AG04450 (cell line): ENCODE measurements at regions not wholly inside any gene's neighbourhood (a gene's known extent, or its start where the extent isn't known, plus 50 kb on each side); places are given as distances from the start of the nearest gene placed in this dataset.
"Not testable (repeated sequence)": the region's sequence is repeated elsewhere in the genome, so short reads cannot be mapped to it uniquely, and the experiment has no call there.

ENCODE experiments used
- CTCF ChIA-PET: fragments of 300-600, 350-600 bp; formaldehyde crosslinking; extraction: SDS; loops from one replicate; lab custom pipeline; 2022; ENCODE audit warnings: antibody characterized with exemption, inconsistent platforms; lab: Charles Lee
- POLR2A ChIA-PET: fragments of 350-600 bp; formaldehyde crosslinking; extraction: SDS; loops from one replicate; lab custom pipeline; 2021; ENCODE audit warnings: antibody characterized with exemption, inconsistent platforms; lab: Yijun Ruan, JAX
- DNase-seq: peaks from one replicate; pipeline ENCODE4 v3.0.0-alpha.2; 2011; ENCODE audit warnings: low read depth, low spot score
- H3K27ac ChIP-seq: one replicate; pipeline ENCODE4 v1.5.1; 2012; ENCODE audit warnings: low read depth, low read length, control low read depth
- H3K27me3 ChIP-seq: one replicate; pipeline ENCODE4 v1.6.0; 2012; ENCODE audit warnings: low read length; ENCODE audit not compliant: control insufficient read depth, insufficient read depth
- H3K4me3 ChIP-seq: 2 replicates; pipeline ENCODE4 v1.5.1; 2011; ENCODE audit warnings: mild to moderate bottlenecking, low read depth, low read length, control low read depth
- H3K9me3 ChIP-seq: 2 replicates; pipeline ENCODE4 v1.5.1; 2012; ENCODE audit warnings: low read length; ENCODE audit not compliant: control insufficient read depth, insufficient read depth
- CTCF ChIP-seq: IDR thresholded peaks from 2 replicates; pipeline ENCODE4 v1.5.1; 2011; ENCODE audit warnings: low read depth, low read length, control low read depth, inconsistent platforms

DNA sequence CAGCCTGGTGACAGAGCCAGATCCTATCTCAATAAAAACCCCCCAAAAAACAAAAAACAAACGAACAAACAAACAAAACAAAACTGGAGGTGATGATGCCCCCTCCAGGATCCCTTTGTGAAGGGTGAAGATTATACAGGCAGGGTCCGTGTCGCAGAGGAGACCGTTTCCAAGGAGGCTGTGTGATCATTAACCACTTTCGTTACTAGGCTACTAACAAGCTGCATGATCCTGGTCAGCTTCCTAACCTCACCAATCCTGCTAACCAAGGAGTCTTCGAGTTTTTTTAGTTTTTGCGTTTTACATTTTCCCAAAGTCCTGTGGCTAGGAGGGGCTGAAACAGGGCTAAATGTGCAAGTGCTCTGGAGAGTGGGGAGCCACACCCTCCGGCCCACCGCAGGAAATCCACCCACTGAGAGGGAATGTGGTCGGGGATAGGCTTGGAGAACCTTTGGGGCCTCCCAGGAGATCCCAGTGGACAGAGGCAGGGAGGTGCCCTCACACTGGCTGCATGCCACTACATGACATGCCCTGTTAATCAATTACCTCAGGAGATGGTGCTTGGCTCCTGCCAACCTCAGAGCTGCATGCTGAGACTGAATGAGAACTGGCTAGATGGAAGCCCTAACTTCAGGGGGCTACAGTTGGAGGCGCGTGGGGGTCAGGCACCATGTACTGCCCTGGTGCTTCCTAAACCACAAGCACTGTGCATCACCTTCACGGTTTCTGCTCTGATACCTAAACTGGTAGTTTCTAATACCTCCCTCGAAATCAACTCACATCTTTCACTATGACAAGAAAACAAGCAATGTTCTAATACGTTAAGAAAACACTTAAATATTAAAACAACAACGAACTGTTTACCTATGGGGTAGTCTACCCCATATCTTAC, 67.5 kb upstream of the RGPD5 start:
- TF ChIP-seq CTCF: no peak
- no peak for DNase-seq
- H3K27ac ChIP-seq: no peak overlapping the region
- POLR2A ChIA-PET: no interaction called here
- H3K9me3 ChIP-seq: no peaks in the 10 kb centered on the region
- H3K4me3 ChIP-seq: no peak overlapping the region
- CTCF ChIA-PET: interaction anchor here (1.0 kb wide), 1 partner anchor 9 kb away, joined by 3 read pairs; no protein-coding TSS in a partner anchor
- peaks cover 34% of the 10 kb centered on the region for H3K27me3 ChIP-seq

DNA sequence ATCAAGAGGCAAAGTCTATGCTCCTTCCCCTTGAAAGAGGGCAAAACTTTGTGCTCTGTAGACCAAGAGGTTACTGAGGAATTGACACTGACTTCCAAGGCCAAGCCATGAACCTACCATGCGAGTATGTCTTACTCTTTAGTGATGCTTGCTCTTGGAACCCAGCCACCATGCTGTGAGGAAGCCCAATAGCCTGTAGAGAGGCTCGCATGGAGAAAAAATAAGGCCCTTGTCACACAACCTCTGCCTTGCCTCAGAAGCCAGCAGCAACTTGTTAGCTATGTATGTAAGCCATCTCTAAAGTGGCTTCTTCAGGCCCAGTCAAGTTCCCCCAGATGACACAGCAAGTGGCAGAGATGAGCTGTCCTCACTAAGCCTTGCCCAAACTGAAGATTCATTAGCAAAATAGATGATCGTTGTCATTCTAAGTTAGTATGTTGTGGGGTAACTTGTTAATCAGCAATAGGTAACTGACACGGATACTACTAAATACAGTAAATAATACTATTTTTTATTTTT, 66.1 kb upstream of the RGPD5 start:
- POLR2A ChIA-PET: no interaction called here
- Histone ChIP-seq H3K27ac (no peak overlapping the region), H3K27me3 (peaks cover 25% of the 10 kb centered on the region), H3K9me3 (no peaks in the 10 kb centered on the region), H3K4me3 (no peak overlapping the region)
- no peak for DNase-seq
- no peak for TF ChIP-seq CTCF
- CTCF ChIA-PET: interaction anchor here (4.2 kb wide), 1 partner anchor 182 kb away, joined by 28 read pairs; no protein-coding TSS in a partner anchor

DNA sequence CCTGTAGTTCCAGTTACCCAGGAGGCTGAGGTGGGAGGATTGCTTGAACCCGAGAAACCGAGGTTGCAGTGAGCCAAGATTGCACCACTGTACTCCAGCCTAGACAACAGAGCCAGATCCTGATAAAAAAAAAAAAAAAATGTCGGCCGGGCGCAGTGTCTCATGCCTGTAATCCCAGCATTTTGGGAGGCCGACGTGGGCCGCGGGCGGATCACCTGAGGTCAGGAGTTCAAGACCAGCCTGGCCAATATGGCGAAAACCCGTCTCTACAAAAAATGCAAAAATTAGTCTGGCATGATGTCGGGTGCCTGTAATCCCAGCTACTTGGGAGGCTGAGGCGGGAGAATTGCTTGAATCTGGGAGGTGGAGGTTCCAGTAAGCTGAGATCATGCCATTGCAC, 60.4 kb upstream of the RGPD5 start:
- not testable (repeated sequence) for H3K9me3 ChIP-seq, H3K4me3 ChIP-seq, H3K27me3 ChIP-seq, H3K27ac ChIP-seq, DNase-seq
- CTCF ChIA-PET: interaction anchor here (1.0 to 5.6 kb wide), 2 partner anchors 59 to 189 kb away, joined by 3 to 216 read pairs; no protein-coding TSS in a partner anchor
- POLR2A ChIA-PET: interaction anchor here (0.7 to 1.5 kb wide), 2 partner anchors 119 to 137 kb away, joined by 3 to 5 read pairs; no protein-coding TSS in a partner anchor

GRCh38 chr2:109736177-109736827, 57.8 kb upstream of the RGPD5 start:
- TF ChIP-seq CTCF: peak; percentile 77
- DNase-seq: peak; percentile 27
- ChIA-PET POLR2A (no interaction called here), CTCF (interaction anchor here (0.6 to 5.6 kb wide), 22 partner anchors 9 to 222 kb away, joined by 3 to 216 read pairs (median 4); partner anchors contain the start of genes SEPTIN10 and SOWAHC)
- H3K27me3 ChIP-seq: no peaks in the 10 kb centered on the region
- H3K9me3 ChIP-seq: no peaks in the 10 kb centered on the region
- H3K27ac ChIP-seq: no peak overlapping the region
- no peak overlapping the region for H3K4me3 ChIP-seq
